ENCODE measurements at regions not wholly inside any gene's neighbourhood (a gene's known extent, or its start where the extent isn't known, plus 50 kb on each side); places are given as distances from the start of the nearest gene placed in this dataset.

- ChIA-PET CTCF (interaction anchor here (0.6 kb wide), 1 partner anchor 480 kb away, joined by 3 read pairs; no protein-coding TSS in a partner anchor), POLR2A (no interaction called here)
- no peak for TF ChIP-seq CTCF (IDR thresholded peaks at IDR 0.05; ENCODE audit: unreplicated experiment)
- BruUV-seq (replicated peaks): no TSS peak
- Mint-ChIP-seq H3K4me1 (ENCODE audit: insufficient read depth, unreplicated experiment) (peaks cover 5% of the 10 kb centered on the region), H3K4me3 (ENCODE audit: unreplicated experiment) (no peak overlapping the region), H3K36me3 (ENCODE audit: insufficient read depth, unreplicated experiment) (no peaks in the 10 kb centered on the region), H3K27me3 (ENCODE audit: insufficient read depth, unreplicated experiment) (no peaks in the 10 kb centered on the region), H3K9me3 (ENCODE audit: unreplicated experiment) (peaks cover 15% of the 10 kb centered on the region), H3K27ac (ENCODE audit: low read depth, unreplicated experiment) (no peak overlapping the region)
- intact Hi-C loops (cut with micrococcal nuclease): loop anchor here (10.0 kb wide), 1 partner anchor 355 kb away; no protein-coding TSS in a partner anchor
- DNase-seq (ENCODE audit: unreplicated experiment): no peak
These were observed 1316.2 kb downstream of the CDH8 start for GRCh38 chr16:60720060-60720459.

GRCh38 chr16:60717808-60718207 lies 1318.4 kb downstream of the CDH8 start:
- no TSS peak for BruUV-seq (replicated peaks)
- ChIA-PET CTCF (interaction anchor here (0.6 kb wide), 1 partner anchor 407 kb away, joined by 3 read pairs; no protein-coding TSS in a partner anchor), POLR2A (no interaction called here)
- Mint-ChIP-seq H3K4me1 (ENCODE audit: insufficient read depth, unreplicated experiment) (peaks cover 5% of the 10 kb centered on the region), H3K27ac (ENCODE audit: low read depth, unreplicated experiment) (no peak overlapping the region), H3K27me3 (ENCODE audit: insufficient read depth, unreplicated experiment) (no peaks in the 10 kb centered on the region), H3K36me3 (ENCODE audit: insufficient read depth, unreplicated experiment) (no peaks in the 10 kb centered on the region), H3K4me3 (ENCODE audit: unreplicated experiment) (no peak overlapping the region), H3K9me3 (ENCODE audit: unreplicated experiment) (peaks cover 15% of the 10 kb centered on the region)
- no peak for DNase-seq (ENCODE audit: unreplicated experiment)
- intact Hi-C loops (cut with micrococcal nuclease): no loop called here
- TF ChIP-seq CTCF (IDR thresholded peaks at IDR 0.05; ENCODE audit: unreplicated experiment): no peak

GRCh38 chr16:60712144-60712543 lies 1324.1 kb downstream of the CDH8 start:
- Mint-ChIP-seq H3K4me1 (ENCODE audit: insufficient read depth, unreplicated experiment) (no peaks in the 10 kb centered on the region), H3K27ac (ENCODE audit: low read depth, unreplicated experiment) (no peak overlapping the region), H3K27me3 (ENCODE audit: insufficient read depth, unreplicated experiment) (no peaks in the 10 kb centered on the region), H3K4me3 (ENCODE audit: unreplicated experiment) (no peak overlapping the region), H3K9me3 (ENCODE audit: unreplicated experiment) (no peaks in the 10 kb centered on the region), H3K36me3 (ENCODE audit: insufficient read depth, unreplicated experiment) (no peaks in the 10 kb centered on the region)
- POLR2A ChIA-PET: interaction anchor here (0.6 kb wide), 1 partner anchor 11 kb away, joined by 3 read pairs; no protein-coding TSS in a partner anchor
- BruUV-seq (replicated peaks): no TSS peak
- CTCF ChIA-PET: interaction anchor here (0.6 kb wide), 1 partner anchor 1786 kb away, joined by 3 read pairs; no protein-coding TSS in a partner anchor
- DNase-seq (ENCODE audit: unreplicated experiment): no peak
- intact Hi-C loops (cut with micrococcal nuclease): no loop called here
- TF ChIP-seq CTCF (IDR thresholded peaks at IDR 0.05; ENCODE audit: unreplicated experiment): no peak

- Mint-ChIP-seq H3K36me3 (ENCODE audit: insufficient read depth, unreplicated experiment) (no peaks in the 10 kb centered on the region), H3K9me3 (ENCODE audit: unreplicated experiment) (no peaks in the 10 kb centered on the region), H3K27me3 (ENCODE audit: insufficient read depth, unreplicated experiment) (no peaks in the 10 kb centered on the region), H3K4me1 (ENCODE audit: insufficient read depth, unreplicated experiment) (no peaks in the 10 kb centered on the region), H3K27ac (ENCODE audit: low read depth, unreplicated experiment) (no peak overlapping the region), H3K4me3 (ENCODE audit: unreplicated experiment) (no peak overlapping the region)
- ChIA-PET CTCF (no interaction called here), POLR2A (no interaction called here)
- DNase-seq (ENCODE audit: unreplicated experiment): no peak
- BruUV-seq (replicated peaks): no TSS peak
- TF ChIP-seq CTCF (IDR thresholded peaks at IDR 0.05; ENCODE audit: unreplicated experiment): no peak
- intact Hi-C loops (cut with micrococcal nuclease): no loop called here
These were observed 1331.5 kb downstream of the CDH8 start for GRCh38 chr16:60704726-60705125.
